PC-3 (cell line): ENCODE measurements at regions not wholly inside any gene's neighbourhood (a gene's known extent, or its start where the extent isn't known, plus 50 kb on each side); places are given as distances from the start of the nearest gene placed in this dataset.

Experiments
- ATAC-seq: fragments of 200-7000 bp; cut with Tn5 transposase; 2 replicates; pipeline ENCODE4 v1.9.1; 2020; ENCODE audit warnings: mild to moderate bottlenecking, moderate library complexity
- BruUV-seq: library from RNA; stranded (reverse); fragments of 400-500 nt; replicated peaks from 2 replicates; lab custom pipeline; 2021; lab: Mats Ljungman, UMichigan
- CTCF ChIA-PET: fragments of 300-600 bp; sonication (Branson Sonifier 250); formaldehyde crosslinking; loops from one replicate; lab custom pipeline; 2022; ENCODE audit warnings: antibody characterized with exemption; lab: Charles Lee
- POLR2A ChIA-PET: fragments of 300-600 bp; sonication (Branson Sonifier 250); formaldehyde crosslinking; loops from one replicate; lab custom pipeline; 2022; ENCODE audit warnings: antibody characterized with exemption; ENCODE audit not compliant: unreplicated experiment; lab: Charles Lee
- DNase-seq: peaks from one replicate; pipeline ENCODE4 v3.0.0-alpha.2; 2015
- H2AFZ ChIP-seq: fragments of 300-600 bp; sonication (generic); 2 replicates; pipeline ENCODE4 v1.6.0; 2016; ENCODE audit warnings: antibody characterized with exemption, low read length
- H3F3A ChIP-seq: fragments of 300-600 bp; sonication (generic); one replicate; pipeline ENCODE4 v1.6.0; 2017; ENCODE audit warnings: antibody characterized with exemption, low read length, control low read depth, mild to moderate bottlenecking; ENCODE audit not compliant: unreplicated experiment
- H3K27ac ChIP-seq: fragments of 300-600 bp; sonication (generic); 2 replicates; pipeline ENCODE4 v1.5.1; 2016; ENCODE audit warnings: mild to moderate bottlenecking, low read length
- H3K27me3 ChIP-seq: fragments of 300-600 bp; sonication (generic); 2 replicates; pipeline ENCODE4 v1.6.1; 2016; ENCODE audit warnings: low read length, mixed read lengths
- H3K36me3 ChIP-seq: fragments of 300-600 bp; sonication (generic); 2 replicates; pipeline ENCODE4 v1.6.1; 2016; ENCODE audit warnings: low read depth, mixed run types, low read length, mixed read lengths
- H3K4me1 ChIP-seq: fragments of 300-600 bp; sonication (generic); 2 replicates; pipeline ENCODE4 v1.5.1; 2016; ENCODE audit warnings: low read length; ENCODE audit not compliant: insufficient read depth
- H3K4me2 ChIP-seq: fragments of 300-600 bp; sonication (generic); 2 replicates; pipeline ENCODE4 v1.6.0; 2016; ENCODE audit warnings: low read length
- H3K4me3 ChIP-seq: fragments of 300-600 bp; sonication (generic); 2 replicates; pipeline ENCODE4 v1.5.1; 2016; ENCODE audit warnings: mild to moderate bottlenecking, low read length, mixed read lengths
- H3K79me2 ChIP-seq: fragments of 300-600 bp; sonication (generic); 2 replicates; pipeline ENCODE4 v1.6.1; 2017; ENCODE audit warnings: low read length, mixed read lengths
- H3K9ac ChIP-seq: fragments of 300-600 bp; sonication (generic); 2 replicates; pipeline ENCODE4 v1.6.0; 2016; ENCODE audit warnings: mild to moderate bottlenecking, low read length
- H3K9me2 ChIP-seq: fragments of 300-600 bp; sonication (generic); replicated peaks from 2 replicates; pipeline ENCODE4 v1.6.1; 2016; ENCODE audit warnings: mixed run types, low read length, mixed read lengths
- H3K9me3 ChIP-seq: fragments of 300-600 bp; sonication (generic); 2 replicates; pipeline ENCODE4 v1.6.1; 2016; ENCODE audit warnings: low read length, mixed read lengths
- H4K20me1 ChIP-seq: fragments of 300-600 bp; sonication (generic); 2 replicates; pipeline ENCODE4 v1.6.1; 2016; ENCODE audit warnings: low read length, mixed read lengths
- EZH2 ChIP-seq: fragments of 300-600 bp; sonication (generic); IDR thresholded peaks from one replicate; pipeline ENCODE4 v1.6.1; 2017; ENCODE audit warnings: antibody characterized with exemption, mild to moderate bottlenecking, low read length; ENCODE audit not compliant: unreplicated experiment
- EZH2phosphoT487 ChIP-seq: fragments of 300-600 bp; sonication (generic); IDR thresholded peaks from 2 replicates; pipeline ENCODE4 v1.6.1; 2018; ENCODE audit warnings: mild to moderate bottlenecking, antibody characterized with exemption, low read length, borderline replicate concordance
- intact Hi-C: fragments of 100-400 bp; cut with micrococcal nuclease; formaldehyde crosslinking; loops from 2 replicates; pipeline ENCODE4 v1.9.0; 2023
- TF ChIP-seq, protein P1 (sequence below): fragments of 300-600 bp; sonication (generic); conservative IDR thresholded peaks from 2 replicates; pipeline ENCODE4 v1.5.1; 2017; ENCODE audit warnings: antibody characterized with exemption, low read depth, mild to moderate bottlenecking, low read length

DNA sequence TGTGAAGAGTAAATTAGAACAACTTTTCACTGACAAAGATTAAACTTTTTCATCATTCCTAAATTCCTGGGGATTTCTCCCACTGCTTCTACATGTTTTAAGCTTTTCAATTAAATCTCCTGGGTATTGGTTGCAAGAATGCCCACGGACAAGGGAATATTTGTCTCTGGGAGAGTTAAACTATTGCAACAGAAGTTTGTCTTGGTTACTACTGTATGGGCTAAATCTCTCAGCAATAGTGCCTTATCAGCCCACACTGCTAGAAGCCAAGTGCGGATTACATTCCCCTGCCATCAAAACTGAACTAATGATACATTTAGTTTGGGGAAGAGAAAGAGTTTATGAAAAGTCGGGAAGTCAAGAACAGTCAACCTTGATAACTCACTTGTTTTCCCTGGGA lies 528.2 kb upstream of the C9orf72 start:
- Histone ChIP-seq H3K9me3 (no peaks in the 10 kb centered on the region), H3F3A (no peaks in the 10 kb centered on the region), H3K27ac (no peak overlapping the region), H3K4me3 (no peak overlapping the region), H3K9me2 (no peaks in the 10 kb centered on the region), H2AFZ (no peak overlapping the region), H3K36me3 (no peaks in the 10 kb centered on the region), H3K4me2 (no peak overlapping the region), H3K27me3 (peaks cover 20% of the 10 kb centered on the region; the same call in 1 of the 2 replicates), H3K4me1 (no peaks in the 10 kb centered on the region), H3K79me2 (no peaks in the 10 kb centered on the region), H3K9ac (no peak overlapping the region), H4K20me1 (no peaks in the 10 kb centered on the region)
- DNase-seq (no peak), ATAC-seq (no peak)
- ChIA-PET CTCF (no interaction called here), POLR2A (no interaction called here)
- BruUV-seq = no TSS peak
- intact Hi-C loops = no loop called here
- TF ChIP-seq, protein P1, sequence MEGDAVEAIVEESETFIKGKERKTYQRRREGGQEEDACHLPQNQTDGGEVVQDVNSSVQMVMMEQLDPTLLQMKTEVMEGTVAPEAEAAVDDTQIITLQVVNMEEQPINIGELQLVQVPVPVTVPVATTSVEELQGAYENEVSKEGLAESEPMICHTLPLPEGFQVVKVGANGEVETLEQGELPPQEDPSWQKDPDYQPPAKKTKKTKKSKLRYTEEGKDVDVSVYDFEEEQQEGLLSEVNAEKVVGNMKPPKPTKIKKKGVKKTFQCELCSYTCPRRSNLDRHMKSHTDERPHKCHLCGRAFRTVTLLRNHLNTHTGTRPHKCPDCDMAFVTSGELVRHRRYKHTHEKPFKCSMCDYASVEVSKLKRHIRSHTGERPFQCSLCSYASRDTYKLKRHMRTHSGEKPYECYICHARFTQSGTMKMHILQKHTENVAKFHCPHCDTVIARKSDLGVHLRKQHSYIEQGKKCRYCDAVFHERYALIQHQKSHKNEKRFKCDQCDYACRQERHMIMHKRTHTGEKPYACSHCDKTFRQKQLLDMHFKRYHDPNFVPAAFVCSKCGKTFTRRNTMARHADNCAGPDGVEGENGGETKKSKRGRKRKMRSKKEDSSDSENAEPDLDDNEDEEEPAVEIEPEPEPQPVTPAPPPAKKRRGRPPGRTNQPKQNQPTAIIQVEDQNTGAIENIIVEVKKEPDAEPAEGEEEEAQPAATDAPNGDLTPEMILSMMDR = no peak
- TF ChIP-seq EZH2 (no peak), EZH2phosphoT487 (no peak)

DNA sequence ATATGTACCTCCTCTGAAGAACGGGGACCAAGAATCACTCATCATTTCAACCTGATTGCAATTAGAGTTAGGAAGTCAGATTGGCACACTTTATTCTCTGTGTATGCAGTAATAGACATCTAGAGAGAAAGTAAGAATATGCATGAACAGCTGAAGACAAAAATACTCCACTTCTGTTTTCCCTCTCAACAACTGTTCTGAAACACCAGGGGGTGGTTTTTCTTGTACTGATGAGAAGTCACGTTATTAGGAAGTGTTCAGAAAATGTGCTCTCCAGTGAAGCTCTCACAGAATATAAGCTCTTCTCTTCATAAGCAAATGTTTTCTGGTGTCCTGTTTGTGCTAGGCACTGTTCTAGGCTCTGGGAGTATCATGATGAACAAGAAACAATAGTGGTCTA lies 531.7 kb upstream of the C9orf72 start:
- H3F3A ChIP-seq = no peaks in the 10 kb centered on the region
- intact Hi-C loops = no loop called here
- ChIA-PET POLR2A (no interaction called here), CTCF (no interaction called here)
- H2AFZ ChIP-seq = no peak overlapping the region
- no peaks in the 10 kb centered on the region for H3K4me1 ChIP-seq
- BruUV-seq = no TSS peak
- no peak overlapping the region for H3K9ac ChIP-seq
- peaks cover 20% of the 10 kb centered on the region; the same call in 1 of the 2 replicates for H3K27me3 ChIP-seq
- no peaks in the 10 kb centered on the region for H3K36me3 ChIP-seq
- no peak for ATAC-seq
- H3K4me3 ChIP-seq = no peak overlapping the region
- no peaks in the 10 kb centered on the region for H3K9me2 ChIP-seq
- H3K9me3 ChIP-seq = no peaks in the 10 kb centered on the region
- DNase-seq = no peak
- no peaks in the 10 kb centered on the region for H3K79me2 ChIP-seq
- TF ChIP-seq, protein P1 = no peak
- TF ChIP-seq EZH2 = no peak
- TF ChIP-seq EZH2phosphoT487 = no peak
- H3K27ac ChIP-seq = no peak overlapping the region
- no peak overlapping the region for H3K4me2 ChIP-seq
- no peaks in the 10 kb centered on the region for H4K20me1 ChIP-seq

DNA sequence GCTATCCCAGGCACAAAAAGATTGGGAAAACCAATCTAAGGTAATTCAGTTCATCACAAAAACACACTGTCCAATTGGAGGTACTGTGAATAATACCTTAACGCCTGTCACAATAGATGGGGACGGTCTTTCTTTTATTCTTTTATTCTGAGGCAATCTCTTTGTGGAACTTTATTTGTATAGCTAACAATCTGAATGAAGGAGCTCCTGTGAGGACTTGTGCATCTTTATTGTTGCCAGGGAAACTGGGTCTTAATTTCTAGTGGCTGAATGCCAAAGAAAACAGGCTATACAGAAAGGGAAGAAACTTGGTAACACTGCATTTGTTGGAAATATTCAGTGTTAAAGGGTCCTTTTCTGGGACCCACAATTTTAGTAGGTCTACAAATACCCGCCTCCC lies 546.9 kb upstream of the C9orf72 start:
- ATAC-seq = no peak

More for the DNA sequence above, 546.9 kb upstream of the C9orf72 start:
- Histone ChIP-seq H3K4me3 (no peak overlapping the region), H3F3A (no peaks in the 10 kb centered on the region), H3K79me2 (no peaks in the 10 kb centered on the region), H3K9me3 (no peaks in the 10 kb centered on the region), H2AFZ (no peak overlapping the region), H3K27ac (no peak overlapping the region), H3K9me2 (no peaks in the 10 kb centered on the region), H3K4me2 (no peak overlapping the region), H4K20me1 (no peaks in the 10 kb centered on the region), H3K27me3 (0 out of 2 replicates have a peak, but pooled peaks cover 5% of the 10 kb centered on the region), H3K36me3 (no peaks in the 10 kb centered on the region), H3K9ac (no peak overlapping the region), H3K4me1 (no peaks in the 10 kb centered on the region)
- TF ChIP-seq EZH2phosphoT487 = no peak
- TF ChIP-seq, protein P1 = no peak
- TF ChIP-seq EZH2 = no peak
- no peak for DNase-seq
- POLR2A ChIA-PET = no interaction called here
- intact Hi-C loops = no loop called here
- CTCF ChIA-PET = no interaction called here
- no TSS peak for BruUV-seq
